HEK293T (cell line): ENCODE measurements at regions not wholly inside any gene's neighbourhood (a gene's known extent, or its start where the extent isn't known, plus 50 kb on each side); places are given as distances from the start of the nearest gene placed in this dataset.

Source experiments
- ARNT ChIP-seq: fragments of 450-650 bp; IDR thresholded peaks from 2 replicates; pipeline ENCODE4 v1.6.1; 2017; ENCODE audit warnings: mild to moderate bottlenecking
- BHLHE40 ChIP-seq: fragments of 450-650 bp; IDR thresholded peaks from 2 replicates; pipeline ENCODE4 v1.6.1; 2016; ENCODE audit warnings: mild to moderate bottlenecking, moderate library complexity, borderline replicate concordance
- CTBP1 ChIP-seq: fragments of 450-650 bp; IDR thresholded peaks from 2 replicates; pipeline ENCODE4 v1.6.1; 2016; ENCODE audit warnings: borderline replicate concordance
- ELF4 ChIP-seq: fragments of 450-650 bp; IDR thresholded peaks from 2 replicates; pipeline ENCODE4 v1.6.1; 2017; ENCODE audit warnings: antibody characterized with exemption
- FOXK2 ChIP-seq: fragments of 450-650 bp; IDR thresholded peaks from 2 replicates; pipeline ENCODE4 v1.6.1; 2016; ENCODE audit warnings: mild to moderate bottlenecking
- FOXM1 ChIP-seq: fragments of 450-650 bp; IDR thresholded peaks from 2 replicates; pipeline ENCODE4 v1.6.1; 2017; ENCODE audit warnings: mild to moderate bottlenecking, borderline replicate concordance
- HDGF ChIP-seq: fragments of 450-650 bp; IDR thresholded peaks from 2 replicates; pipeline ENCODE4 v1.6.1; 2017; ENCODE audit warnings: antibody characterized with exemption, borderline replicate concordance
- LEF1 ChIP-seq: fragments of 450-650 bp; IDR thresholded peaks from 2 replicates; pipeline ENCODE4 v1.6.1; 2017; ENCODE audit warnings: mild to moderate bottlenecking, borderline replicate concordance
- NFRKB ChIP-seq: fragments of 450-650 bp; IDR thresholded peaks from 2 replicates; pipeline ENCODE4 v1.6.1; 2016; ENCODE audit warnings: mild to moderate bottlenecking, moderate library complexity
- SP1 ChIP-seq: fragments of 450-650 bp; IDR thresholded peaks from 2 replicates; pipeline ENCODE4 v1.6.1; 2017
- SUZ12 ChIP-seq: fragments of 450-650 bp; IDR thresholded peaks from 2 replicates; pipeline ENCODE4 v1.6.1; 2016; ENCODE audit warnings: mild to moderate bottlenecking
- TARDBP ChIP-seq: fragments of 450-650 bp; IDR thresholded peaks from 2 replicates; pipeline ENCODE4 v1.6.1; 2016
- ZNF384 ChIP-seq: fragments of 450-650 bp; IDR thresholded peaks from 2 replicates; pipeline ENCODE4 v1.6.1; 2016
- TF ChIP-seq, protein P1 (sequence below): fragments of 450-650 bp; IDR thresholded peaks from 2 replicates; pipeline ENCODE4 v1.6.1; 2016

DNA sequence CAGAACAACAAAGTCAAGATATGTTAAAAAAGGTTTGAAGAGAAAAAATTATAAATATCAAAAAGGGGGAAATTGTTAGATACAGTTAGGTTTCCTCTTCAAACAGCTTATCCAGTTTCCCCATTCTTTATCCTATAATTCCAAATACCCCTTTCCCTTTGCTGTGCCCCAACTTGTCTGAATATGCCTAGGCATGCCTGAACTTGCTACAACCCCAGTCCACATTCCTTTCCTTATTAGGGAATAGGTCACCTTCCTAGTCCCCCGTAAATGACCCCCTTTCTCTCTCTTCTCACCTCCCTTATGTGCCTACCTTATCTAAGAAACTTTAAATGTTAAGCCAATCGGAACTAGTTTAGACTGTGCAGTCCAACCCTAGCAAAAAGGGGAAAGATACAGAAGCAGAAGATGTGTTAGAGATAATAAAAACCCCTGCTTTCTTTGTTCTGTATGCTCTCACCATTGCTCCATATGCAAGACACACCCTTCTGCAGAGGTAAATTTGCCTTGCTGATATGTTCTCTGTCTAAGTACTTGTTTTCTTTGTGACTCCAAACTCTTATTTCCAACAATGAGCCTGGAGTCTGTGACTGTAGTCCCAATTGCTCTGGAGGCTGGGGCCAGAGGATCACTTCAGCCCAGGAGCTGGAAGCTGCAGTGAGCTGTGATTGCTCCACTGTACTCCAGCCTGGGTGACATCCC is 810.1 kb downstream of the PLA2G4A start:
- no peak for TF ChIP-seq SP1
- TF ChIP-seq BHLHE40 = no peak
- TF ChIP-seq ZNF384 = no peak
- no peak for TF ChIP-seq FOXM1
- no peak for TF ChIP-seq SUZ12
- TF ChIP-seq, protein P1, sequence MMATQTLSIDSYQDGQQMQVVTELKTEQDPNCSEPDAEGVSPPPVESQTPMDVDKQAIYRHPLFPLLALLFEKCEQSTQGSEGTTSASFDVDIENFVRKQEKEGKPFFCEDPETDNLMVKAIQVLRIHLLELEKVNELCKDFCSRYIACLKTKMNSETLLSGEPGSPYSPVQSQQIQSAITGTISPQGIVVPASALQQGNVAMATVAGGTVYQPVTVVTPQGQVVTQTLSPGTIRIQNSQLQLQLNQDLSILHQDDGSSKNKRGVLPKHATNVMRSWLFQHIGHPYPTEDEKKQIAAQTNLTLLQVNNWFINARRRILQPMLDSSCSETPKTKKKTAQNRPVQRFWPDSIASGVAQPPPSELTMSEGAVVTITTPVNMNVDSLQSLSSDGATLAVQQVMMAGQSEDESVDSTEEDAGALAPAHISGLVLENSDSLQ = no peak
- TF ChIP-seq NFRKB = no peak
- no peak for TF ChIP-seq FOXK2
- TF ChIP-seq TARDBP = no peak
- no peak for TF ChIP-seq ARNT
- no peak for TF ChIP-seq ELF4
- no peak for TF ChIP-seq CTBP1
- TF ChIP-seq HDGF = no peak
- no peak for TF ChIP-seq LEF1
